ENCODE measurements at regions not wholly inside any gene's neighbourhood (a gene's known extent, or its start where the extent isn't known, plus 50 kb on each side); places are given as distances from the start of the nearest gene placed in this dataset.

GRCh38 chr6:2388554-2389324, 143.3 kb upstream of the GMDS start:
- H3K4me3 ChIP-seq = no peak overlapping the region
- H3K9me3 ChIP-seq = no peaks in the 10 kb centered on the region
- no peaks in the 10 kb centered on the region for H3K36me3 ChIP-seq
- H3K27ac ChIP-seq = no peak overlapping the region
- peak in 1 of 2 donors; percentile 17 for ATAC-seq
- H3K4me1 ChIP-seq = no peaks in the 10 kb centered on the region
- no peak for DNase-seq
- H3K27me3 ChIP-seq (ENCODE audit: low read depth) = no peaks in the 10 kb centered on the region
- intact Hi-C loops (cut with DNase I) = no loop called here
- no peak for TF ChIP-seq CTCF (IDR thresholded peaks at IDR 0.05)

DNA sequence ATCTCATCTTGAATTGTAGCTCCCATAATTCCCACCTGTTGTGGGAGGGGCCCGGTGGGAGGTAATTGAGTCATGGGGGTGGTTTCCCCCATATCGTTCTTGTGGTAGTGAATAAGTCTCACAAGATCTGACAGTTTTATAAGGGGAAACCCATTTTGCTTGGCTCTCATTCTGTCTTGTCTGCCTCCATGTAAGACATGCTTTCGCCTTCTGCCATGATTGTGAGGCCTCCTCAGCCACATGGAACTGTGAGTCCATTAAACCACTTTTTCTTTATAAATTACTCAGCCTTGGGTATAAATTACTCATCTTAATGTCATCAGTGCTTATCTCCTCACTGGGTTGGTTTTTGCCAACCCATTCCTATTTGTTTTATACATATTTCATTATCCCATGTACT, 142.0 kb upstream of the GMDS start:
- no peak overlapping the region for H3K27ac ChIP-seq
- H3K4me1 ChIP-seq = no peaks in the 10 kb centered on the region
- no peak for TF ChIP-seq CTCF (IDR thresholded peaks at IDR 0.05)
- DNase-seq (no peak), ATAC-seq (no peak)
- intact Hi-C loops (cut with DNase I) = no loop called here
- H3K4me3 ChIP-seq = no peak overlapping the region
- no peaks in the 10 kb centered on the region for H3K9me3 ChIP-seq
- H3K27me3 ChIP-seq (ENCODE audit: low read depth) = no peaks in the 10 kb centered on the region
- no peaks in the 10 kb centered on the region for H3K36me3 ChIP-seq

- no peaks in the 10 kb centered on the region for H3K36me3 ChIP-seq
- no peaks in the 10 kb centered on the region for H3K9me3 ChIP-seq
- no peak overlapping the region for H3K4me3 ChIP-seq
- intact Hi-C loops (cut with DNase I) = no loop called here
- TF ChIP-seq CTCF (IDR thresholded peaks at IDR 0.05) = no peak
- no peak for DNase-seq
- H3K27ac ChIP-seq = no peak overlapping the region
- ATAC-seq = no peak
- H3K4me1 ChIP-seq = no peaks in the 10 kb centered on the region
- H3K27me3 ChIP-seq (ENCODE audit: low read depth) = no peaks in the 10 kb centered on the region
These were observed 140.1 kb upstream of the GMDS start for GRCh38 chr6:2385471-2385983.

DNA sequence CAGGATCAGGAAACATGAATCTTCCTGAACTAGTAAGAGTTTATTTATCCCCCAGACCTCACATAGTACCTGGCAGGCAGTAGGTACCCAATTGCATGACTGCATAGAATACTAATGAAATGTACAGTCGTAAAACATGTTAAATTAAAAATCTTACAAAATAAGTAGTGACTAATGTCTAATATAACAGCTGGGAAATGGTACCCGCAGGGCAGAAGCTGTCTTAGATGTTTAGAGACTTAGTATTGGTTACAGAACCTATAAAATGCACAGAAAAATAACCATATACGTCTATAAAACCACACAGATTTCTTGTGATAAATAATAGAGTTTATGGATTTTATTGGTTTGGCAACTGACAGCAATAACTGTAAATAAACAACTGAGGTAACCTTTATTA, 139.1 kb upstream of the GMDS start:
- Histone ChIP-seq H3K9me3 (no peaks in the 10 kb centered on the region), H3K4me1 (no peaks in the 10 kb centered on the region), H3K36me3 (no peaks in the 10 kb centered on the region), H3K27me3 (ENCODE audit: low read depth) (no peaks in the 10 kb centered on the region), H3K4me3 (no peak overlapping the region), H3K27ac (no peak overlapping the region)
- DNase-seq (no peak), ATAC-seq (no peak)
- intact Hi-C loops (cut with DNase I) = no loop called here
- TF ChIP-seq CTCF (IDR thresholded peaks at IDR 0.05) = no peak

DNA sequence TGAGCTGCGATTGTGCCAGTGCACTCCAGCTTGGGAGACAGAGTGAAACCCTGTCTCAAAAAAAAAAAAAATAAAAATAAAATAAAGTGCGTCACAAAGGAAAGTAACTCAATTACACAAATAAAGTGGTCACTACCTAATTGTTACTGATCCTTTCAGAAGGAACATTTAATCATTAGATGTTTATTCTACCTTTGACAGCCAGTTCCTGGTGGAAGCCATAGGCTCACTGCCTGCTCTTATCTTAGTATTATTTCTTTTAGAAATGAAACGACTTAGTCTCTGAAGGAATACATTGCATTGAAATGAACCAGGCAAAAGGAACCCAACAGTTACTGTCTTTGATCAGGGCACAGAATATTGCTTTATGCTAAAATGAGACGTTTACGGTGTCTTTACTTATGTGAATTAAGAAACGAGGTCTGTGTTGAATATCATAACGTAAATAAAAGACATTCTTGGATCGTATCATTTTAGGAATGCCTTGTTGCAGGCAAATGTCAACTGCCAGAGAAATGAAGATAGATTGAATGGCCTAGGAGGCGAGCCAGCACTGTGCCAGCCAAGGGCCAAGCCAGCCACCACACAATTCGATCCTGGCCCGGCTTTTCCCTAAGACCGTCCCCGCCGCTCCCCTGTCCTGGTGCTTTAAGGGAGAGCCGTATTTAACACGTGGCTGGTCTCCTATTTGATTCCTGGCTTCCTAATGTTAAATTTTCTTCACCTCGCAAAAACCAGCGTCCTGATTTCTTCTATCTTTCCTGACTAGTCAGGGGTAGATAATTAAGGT, 136.7 kb upstream of the GMDS start:
- Histone ChIP-seq H3K4me3 (peak overlapping the region; percentile 6), H3K27me3 (ENCODE audit: low read depth) (no peaks in the 10 kb centered on the region), H3K36me3 (no peaks in the 10 kb centered on the region), H3K9me3 (no peaks in the 10 kb centered on the region), H3K27ac (peak overlapping the region; percentile 12), H3K4me1 (no peaks in the 10 kb centered on the region)
- TF ChIP-seq CTCF (IDR thresholded peaks at IDR 0.05) = no peak
- DNase-seq (no peak), ATAC-seq (no peak)
- intact Hi-C loops (cut with DNase I) = no loop called here

Measured in lower lobe of right lung (tissue), 2 donors.